IMR-90 (cell line): ENCODE measurements at regions not wholly inside any gene's neighbourhood (a gene's known extent, or its start where the extent isn't known, plus 50 kb on each side); places are given as distances from the start of the nearest gene placed in this dataset.

ENCODE experiments used
- ATAC-seq: fragments of 200-7000 bp; cut with Tn5 transposase; 2 replicates; pipeline ENCODE4 v1.9.1; 2020; ENCODE audit warnings: low read depth, mild to moderate bottlenecking, moderate library complexity
- BruUV-seq: library from RNA; stranded (reverse); fragments of 400-500 nt; replicated peaks from 2 replicates; lab custom pipeline; 2021; lab: Mats Ljungman, UMichigan
- CTCF ChIA-PET: fragments of 300-600 bp; formaldehyde crosslinking; extraction: SDS; loops from one replicate; lab custom pipeline; 2021; ENCODE audit warnings: antibody characterized with exemption; lab: Yijun Ruan, JAX
- POLR2A ChIA-PET: fragments of 300-600 bp; sonication (Branson Sonifier 250); formaldehyde crosslinking; loops from one replicate; lab custom pipeline; 2022; ENCODE audit warnings: antibody characterized with exemption; ENCODE audit not compliant: unreplicated experiment; lab: Charles Lee
- DNase-seq: peaks from one replicate; pipeline ENCODE4 v3.0.0; 2013
- H2AFZ ChIP-seq: replicated peaks from 2 replicates; pipeline ENCODE3; 2013; ENCODE audit warnings: low read length, mild to moderate bottlenecking; ENCODE audit not compliant: poor library complexity
- H2AK5ac ChIP-seq: 2 replicates; pipeline ENCODE4 v1.6.1; 2013; ENCODE audit warnings: low read depth, low read length, inconsistent platforms
- H2AK9ac ChIP-seq: replicated peaks from 2 replicates; pipeline ENCODE3; 2013; ENCODE audit warnings: mild to moderate bottlenecking, low read depth, low read length, moderate library complexity; ENCODE audit not compliant: poor library complexity
- H2BK120ac ChIP-seq: 2 replicates; pipeline ENCODE4 v1.6.1; 2013; ENCODE audit warnings: low read depth, low read length, inconsistent platforms
- H2BK15ac ChIP-seq: 3 replicates; pipeline ENCODE4 v1.6.1; 2013; ENCODE audit warnings: low read depth, low read length, inconsistent platforms
- H2BK20ac ChIP-seq: 2 replicates; pipeline ENCODE4 v1.6.1; 2013; ENCODE audit warnings: low read depth, mild to moderate bottlenecking, inconsistent platforms, low read length, moderate library complexity
- H2BK5ac ChIP-seq: 2 replicates; pipeline ENCODE4 v1.6.1; 2013; ENCODE audit warnings: mild to moderate bottlenecking, low read depth, low read length, inconsistent platforms; ENCODE audit not compliant: poor library complexity, severe bottlenecking
- H3K14ac ChIP-seq: replicated peaks from 2 replicates; pipeline ENCODE4 v1.6.1; 2013; ENCODE audit warnings: low read depth, low read length, inconsistent platforms
- H3K18ac ChIP-seq: 2 replicates; pipeline ENCODE4 v1.6.1; 2013; ENCODE audit warnings: low read depth, low read length, control low read depth
- H3K23ac ChIP-seq: 2 replicates; pipeline ENCODE4 v1.6.1; 2013; ENCODE audit warnings: low read depth, low read length, inconsistent platforms
- H3K27ac ChIP-seq: 2 replicates; pipeline ENCODE4 v1.5.1; 2013; ENCODE audit warnings: mild to moderate bottlenecking, control low read depth, low read length; ENCODE audit not compliant: insufficient read depth
- H3K27me3 ChIP-seq: 2 replicates; pipeline ENCODE4 v1.6.1; 2013; ENCODE audit warnings: low read length; ENCODE audit not compliant: control insufficient read depth, insufficient read depth
- H3K36me3 ChIP-seq: 2 replicates; pipeline ENCODE4 v1.6.1; 2013; ENCODE audit warnings: low read length, mixed read lengths; ENCODE audit not compliant: control insufficient read depth, insufficient read depth
- H3K4ac ChIP-seq: 2 replicates; pipeline ENCODE4 v1.6.1; 2013; ENCODE audit warnings: low read depth, low read length, inconsistent platforms
- H3K4me1 ChIP-seq: 2 replicates; pipeline ENCODE4 v1.6.1; 2013; ENCODE audit warnings: low read length, mixed read lengths; ENCODE audit not compliant: control insufficient read depth, insufficient read depth
- H3K4me2 ChIP-seq: 2 replicates; pipeline ENCODE4 v1.6.1; 2013; ENCODE audit warnings: low read depth, mild to moderate bottlenecking, control low read depth, low read length, moderate library complexity
- H3K4me3 ChIP-seq: 2 replicates; pipeline ENCODE4 v1.5.1; 2013; ENCODE audit warnings: low read depth, mild to moderate bottlenecking, control low read depth, low read length, moderate library complexity; ENCODE audit not compliant: insufficient read depth
- H3K56ac ChIP-seq: 2 replicates; pipeline ENCODE4 v1.6.1; 2013; ENCODE audit warnings: low read length, inconsistent platforms; ENCODE audit not compliant: insufficient read depth; ENCODE audit errors: extremely low read depth
- H3K79me1 ChIP-seq, 2 experiments: 2 replicates each; pipeline ENCODE4 v1.6.1; 2013; ENCODE audit warnings: low read length in 2 of 2, inconsistent platforms in 1 of 2, low read depth in 1 of 2
- H3K9ac ChIP-seq: 2 replicates; pipeline ENCODE4 v1.6.1; 2013; ENCODE audit warnings: low read depth, low read length, control low read depth
- H3K9me1 ChIP-seq: 2 replicates; pipeline ENCODE4 v1.6.1; 2013; ENCODE audit warnings: low read length, inconsistent platforms; ENCODE audit not compliant: insufficient read depth
- H3K9me3 ChIP-seq: 2 replicates; pipeline ENCODE4 v1.6.1; 2013; ENCODE audit warnings: low read length; ENCODE audit not compliant: control insufficient read depth, insufficient read depth
- H4K20me1 ChIP-seq: 2 replicates; pipeline ENCODE4 v1.6.1; 2013; ENCODE audit warnings: low read length, inconsistent platforms; ENCODE audit not compliant: insufficient read depth
- H4K5ac ChIP-seq: 2 replicates; pipeline ENCODE4 v1.6.1; 2013; ENCODE audit warnings: mild to moderate bottlenecking, low read depth, low read length, control low read depth
- H4K8ac ChIP-seq, 2 experiments: 2 replicates each; pipeline ENCODE4 v1.6.1; 2013; ENCODE audit warnings: low read depth in 2 of 2, low read length in 2 of 2, control low read depth in 1 of 2, inconsistent platforms in 1 of 2
- H4K91ac ChIP-seq: 2 replicates; pipeline ENCODE4 v1.6.1; 2013; ENCODE audit warnings: low read depth, low read length, inconsistent platforms; ENCODE audit not compliant: insufficient read depth
- NFE2L2 ChIP-seq: fragments of 150-350 bp; IDR thresholded peaks from 2 replicates; pipeline ENCODE4 v1.6.1; 2016; ENCODE audit warnings: low read depth, mild to moderate bottlenecking, low read length
- dilution Hi-C: fragments of 300-500 bp; cut with HindIII; formaldehyde crosslinking; loops from one replicate; pipeline ENCODE4 v1.14.3; 2018; ENCODE audit warnings: low sequenced_read_pairs; ENCODE audit not compliant: unreplicated experiment
- in situ Hi-C: fragments of 300-500 bp; cut with MboI; formaldehyde crosslinking; loops from 3 replicates; pipeline ENCODE4 v1.14.3; 2019; ENCODE audit warnings: low sequenced_read_pairs, inconsistent platforms, mixed read lengths
- intact Hi-C: fragments of 100-400 bp; cut with micrococcal nuclease; formaldehyde crosslinking; loops from 2 replicates; pipeline ENCODE4 v1.10.0; 2022
- TF ChIP-seq, protein P1 (sequence below): conservative IDR thresholded peaks from 2 replicates; pipeline ENCODE4 v1.5.1; 2012; ENCODE audit warnings: mild to moderate bottlenecking, low read depth, low read length, improper control_type of control experiment

- Histone ChIP-seq H2AK5ac (no peak overlapping the region), H3K23ac (no peak overlapping the region), H3K9ac (no peak overlapping the region), H4K91ac (no peak overlapping the region), H4K20me1 (no peaks in the 10 kb centered on the region), H3K9me1 (no peaks in the 10 kb centered on the region), H2BK5ac (no peak overlapping the region), H3K27me3 (no peaks in the 10 kb centered on the region), H2BK120ac (no peak overlapping the region), H3K4me1 (no peaks in the 10 kb centered on the region), H4K5ac (no peak overlapping the region), H3K27ac (no peak overlapping the region), H2AK9ac (no peak overlapping the region), H3K4me3 (no peak overlapping the region), H3K36me3 (no peaks in the 10 kb centered on the region), H3K18ac (no peak overlapping the region), H2BK15ac (no peak overlapping the region), H3K4me2 (no peak overlapping the region), H2BK20ac (no peak overlapping the region), H3K79me1 (no peaks in the 10 kb centered on the region), H3K9me3 (no peaks in the 10 kb centered on the region), H2AFZ (no peak overlapping the region), H3K14ac (no peak overlapping the region), H4K8ac (no peak overlapping the region), H3K56ac (no peak overlapping the region), H3K4ac (no peak overlapping the region)
- BruUV-seq, result no TSS peak
- ChIA-PET CTCF (no interaction called here), POLR2A (no interaction called here)
- dilution Hi-C loops (no loop called here), in situ Hi-C loops (no loop called here), intact Hi-C loops (loop anchor here (10.0 kb wide), 1 partner anchor 453 kb away; no protein-coding TSS in a partner anchor)
- no peak for ATAC-seq
- TF ChIP-seq NFE2L2, result no peak
- TF ChIP-seq, protein P1, sequence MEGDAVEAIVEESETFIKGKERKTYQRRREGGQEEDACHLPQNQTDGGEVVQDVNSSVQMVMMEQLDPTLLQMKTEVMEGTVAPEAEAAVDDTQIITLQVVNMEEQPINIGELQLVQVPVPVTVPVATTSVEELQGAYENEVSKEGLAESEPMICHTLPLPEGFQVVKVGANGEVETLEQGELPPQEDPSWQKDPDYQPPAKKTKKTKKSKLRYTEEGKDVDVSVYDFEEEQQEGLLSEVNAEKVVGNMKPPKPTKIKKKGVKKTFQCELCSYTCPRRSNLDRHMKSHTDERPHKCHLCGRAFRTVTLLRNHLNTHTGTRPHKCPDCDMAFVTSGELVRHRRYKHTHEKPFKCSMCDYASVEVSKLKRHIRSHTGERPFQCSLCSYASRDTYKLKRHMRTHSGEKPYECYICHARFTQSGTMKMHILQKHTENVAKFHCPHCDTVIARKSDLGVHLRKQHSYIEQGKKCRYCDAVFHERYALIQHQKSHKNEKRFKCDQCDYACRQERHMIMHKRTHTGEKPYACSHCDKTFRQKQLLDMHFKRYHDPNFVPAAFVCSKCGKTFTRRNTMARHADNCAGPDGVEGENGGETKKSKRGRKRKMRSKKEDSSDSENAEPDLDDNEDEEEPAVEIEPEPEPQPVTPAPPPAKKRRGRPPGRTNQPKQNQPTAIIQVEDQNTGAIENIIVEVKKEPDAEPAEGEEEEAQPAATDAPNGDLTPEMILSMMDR, result no peak
- no peak for DNase-seq
Observed at GRCh38 chr7:24388212-24388611, 104.2 kb downstream of the NPY start.
